ENCODE measurements at regions not wholly inside any gene's neighbourhood (a gene's known extent, or its start where the extent isn't known, plus 50 kb on each side); places are given as distances from the start of the nearest gene placed in this dataset.

DNA sequence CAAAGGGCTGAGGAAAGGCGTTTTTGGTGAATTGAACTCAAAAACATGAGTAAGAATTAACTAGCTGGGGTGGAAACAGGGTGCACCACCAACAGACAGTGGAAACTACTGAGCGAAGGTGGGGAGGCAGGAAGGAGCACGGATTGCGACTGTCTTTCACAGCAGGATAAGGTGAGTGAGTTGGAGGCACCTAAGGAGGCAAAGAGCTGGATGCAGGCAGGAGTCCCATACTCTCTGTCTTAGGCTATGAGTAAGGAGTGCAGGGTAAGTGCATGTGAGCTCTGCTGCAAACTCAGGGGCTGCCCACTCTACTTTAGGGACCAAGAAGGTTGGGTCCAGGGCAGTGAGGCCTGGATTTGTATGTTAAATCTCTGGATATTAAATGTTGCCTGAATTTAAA lies 333.1 kb upstream of the ZNF521 start:
- Mint-ChIP-seq H3K27ac (no peak overlapping the region), H3K27me3 (ENCODE audit: low read depth, poor library complexity) (peaks cover 3% of the 10 kb centered on the region), H3K4me1 (no peaks in the 10 kb centered on the region), H3K4me3 (no peak overlapping the region), H3K9me3 (peaks cover 8% of the 10 kb centered on the region), H3K36me3 (ENCODE audit: low read depth) (no peaks in the 10 kb centered on the region)
- no peak for DNase-seq
- TF ChIP-seq CTCF (IDR thresholded peaks at IDR 0.05) = no peak

DNA sequence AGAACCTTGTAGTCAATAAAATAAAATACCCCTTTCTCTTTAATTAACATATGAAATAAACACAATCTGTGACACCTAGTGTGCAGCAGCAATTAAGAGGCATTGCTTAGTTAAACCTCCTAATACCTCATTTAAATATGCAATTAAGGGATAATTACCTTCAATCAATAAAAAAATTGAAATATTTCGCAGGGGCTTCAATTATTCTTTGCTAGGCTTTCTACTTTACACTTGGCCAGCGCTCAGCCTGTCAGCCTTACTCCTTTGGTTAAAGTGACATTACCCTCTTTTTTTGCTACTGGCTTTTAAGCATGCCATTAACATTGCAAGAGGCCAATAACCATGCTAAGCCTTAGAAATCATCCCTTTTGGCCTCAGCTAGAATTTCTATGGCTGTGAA lies 327.5 kb upstream of the ZNF521 start:
- DNase-seq = no peak
- Mint-ChIP-seq H3K27ac (no peak overlapping the region), H3K4me3 (no peak overlapping the region), H3K4me1 (peaks cover 6% of the 10 kb centered on the region), H3K9me3 (peaks cover 8% of the 10 kb centered on the region), H3K36me3 (ENCODE audit: low read depth) (no peaks in the 10 kb centered on the region), H3K27me3 (ENCODE audit: low read depth, poor library complexity) (peaks cover 3% of the 10 kb centered on the region)
- TF ChIP-seq CTCF (IDR thresholded peaks at IDR 0.05) = no peak

DNA sequence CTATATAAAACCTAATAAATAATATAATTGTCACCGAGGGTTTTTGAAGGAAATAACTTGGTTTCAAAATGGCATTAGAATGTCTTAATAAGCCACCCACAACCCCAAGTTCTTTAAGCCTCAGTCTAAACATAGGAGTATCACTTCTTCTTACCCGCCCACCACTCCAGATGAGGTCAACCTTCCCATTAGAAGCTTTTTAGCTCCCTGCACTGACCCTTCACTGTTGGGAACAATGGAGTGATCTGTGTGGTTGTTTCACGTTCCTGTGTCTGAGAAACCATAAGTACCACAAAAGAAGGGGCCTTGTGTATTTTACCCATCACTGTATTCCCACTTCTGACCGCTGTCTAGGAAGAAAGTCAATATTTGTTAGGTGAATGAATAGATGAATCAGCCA lies 326.3 kb upstream of the ZNF521 start:
- peaks cover 8% of the 10 kb centered on the region for H3K9me3 Mint-ChIP-seq
- no peak overlapping the region for H3K4me3 Mint-ChIP-seq
- no peak for TF ChIP-seq CTCF (IDR thresholded peaks at IDR 0.05)
- peaks cover 3% of the 10 kb centered on the region for H3K27me3 Mint-ChIP-seq (ENCODE audit: low read depth, poor library complexity)
- peaks cover 6% of the 10 kb centered on the region for H3K4me1 Mint-ChIP-seq
- no peak overlapping the region for H3K27ac Mint-ChIP-seq
- DNase-seq = no peak
- H3K36me3 Mint-ChIP-seq (ENCODE audit: low read depth) = no peaks in the 10 kb centered on the region

- no peak for TF ChIP-seq CTCF (IDR thresholded peaks at IDR 0.05)
- Mint-ChIP-seq H3K36me3 (ENCODE audit: low read depth) (no peaks in the 10 kb centered on the region), H3K4me3 (no peak overlapping the region), H3K9me3 (peaks cover 4% of the 10 kb centered on the region), H3K4me1 (peaks cover 6% of the 10 kb centered on the region), H3K27me3 (ENCODE audit: low read depth, poor library complexity) (no peaks in the 10 kb centered on the region), H3K27ac (no peak overlapping the region)
- no peak for DNase-seq
These were observed 323.3 kb upstream of the ZNF521 start for GRCh38 chr18:25675123-25675850.

DNA sequence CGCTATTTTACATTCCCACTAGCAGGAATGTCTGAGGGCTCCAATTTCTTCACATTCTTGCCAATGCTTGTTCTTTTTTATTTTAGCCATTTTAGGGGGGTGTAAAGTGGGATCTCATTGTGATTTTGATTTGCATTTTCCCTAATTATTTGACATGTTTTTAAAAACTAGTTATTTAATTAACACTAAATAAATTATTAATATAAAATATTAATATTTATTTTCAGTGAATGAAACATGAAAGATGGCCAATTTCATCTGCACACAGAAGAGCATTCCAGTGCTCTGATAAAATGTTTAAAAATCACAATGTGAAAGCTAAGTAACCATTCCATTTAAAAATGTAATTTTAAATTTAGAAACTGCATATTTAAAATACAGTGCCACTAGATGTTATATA lies 322.2 kb upstream of the ZNF521 start:
- no peak for DNase-seq
- H3K4me3 Mint-ChIP-seq = no peak overlapping the region
- H3K27ac Mint-ChIP-seq = no peak overlapping the region
- no peak for TF ChIP-seq CTCF (IDR thresholded peaks at IDR 0.05)
- peaks cover 3% of the 10 kb centered on the region for H3K27me3 Mint-ChIP-seq (ENCODE audit: low read depth, poor library complexity)
- peaks cover 5% of the 10 kb centered on the region for H3K36me3 Mint-ChIP-seq (ENCODE audit: low read depth)
- peaks cover 9% of the 10 kb centered on the region for H3K9me3 Mint-ChIP-seq
- H3K4me1 Mint-ChIP-seq = peaks cover 6% of the 10 kb centered on the region

DNA sequence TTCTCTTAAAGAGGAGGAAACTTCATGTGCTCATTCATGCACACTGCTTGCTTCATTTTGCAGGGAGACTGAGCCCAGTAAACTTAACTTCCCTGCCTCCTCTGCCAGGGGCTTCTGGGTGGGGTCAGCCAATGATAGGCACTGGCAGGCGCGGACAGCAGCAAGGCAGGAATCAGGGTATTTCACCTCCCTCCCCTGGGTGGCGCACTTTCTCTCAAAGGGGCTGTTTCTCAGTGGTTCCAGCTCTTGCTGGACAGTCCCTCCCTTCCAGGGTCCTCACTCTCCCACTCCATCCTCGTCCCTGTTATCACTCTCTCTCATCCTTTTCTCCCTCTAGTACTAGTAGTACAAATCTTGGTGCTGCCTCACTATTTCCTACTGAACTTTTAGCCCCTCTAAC lies 320.5 kb upstream of the ZNF521 start:
- no peak for TF ChIP-seq CTCF (IDR thresholded peaks at IDR 0.05)
- Mint-ChIP-seq H3K27ac (no peak overlapping the region), H3K4me1 (peaks cover 6% of the 10 kb centered on the region), H3K27me3 (ENCODE audit: low read depth, poor library complexity) (peaks cover 3% of the 10 kb centered on the region), H3K4me3 (no peak overlapping the region), H3K9me3 (peaks cover 9% of the 10 kb centered on the region), H3K36me3 (ENCODE audit: low read depth) (peaks cover 5% of the 10 kb centered on the region)
- DNase-seq = no peak
